Fibroblast of lung (primary cell): ENCODE measurements at regions not wholly inside any gene's neighbourhood (a gene's known extent, or its start where the extent isn't known, plus 50 kb on each side); places are given as distances from the start of the nearest gene placed in this dataset.

Source experiments
- DNase-seq, 2 donors: peaks; one replicate each; pipeline versions ENCODE4 v3.0.0 to v3.0.0-alpha.2; 2010; ENCODE audit warnings: low read depth in 2 of 2
- H2AFZ ChIP-seq: 2 replicates; pipeline ENCODE4 v1.5.1; 2012; ENCODE audit warnings: low read length, control low read depth, inconsistent platforms
- H3K27ac ChIP-seq: 2 replicates; pipeline ENCODE4 v1.5.1; 2011; ENCODE audit warnings: low read length, control low read depth; ENCODE audit not compliant: insufficient read depth
- H3K27me3 ChIP-seq: 2 replicates; pipeline ENCODE4 v1.5.1; 2011; ENCODE audit warnings: mild to moderate bottlenecking, low read length; ENCODE audit not compliant: control insufficient read depth, insufficient read depth
- H3K36me3 ChIP-seq: 2 replicates; pipeline ENCODE4 v1.5.1; 2011; ENCODE audit warnings: low read length; ENCODE audit not compliant: control insufficient read depth, insufficient read depth
- H3K4me1 ChIP-seq: 2 replicates; pipeline ENCODE4 v1.5.1; 2011; ENCODE audit warnings: low read length; ENCODE audit not compliant: control insufficient read depth, insufficient read depth; ENCODE audit errors: extremely low read depth
- H3K4me2 ChIP-seq: 2 replicates; pipeline ENCODE4 v1.5.1; 2011; ENCODE audit warnings: low read length, control low read depth; ENCODE audit not compliant: insufficient read depth; ENCODE audit errors: extremely low read depth
- H3K4me3 ChIP-seq, 4 experiments: fragments of 200-600 bp in 1 of 4; sonication (generic) in 1 of 4; replicated peaks in 1 of 4; 2 replicates each; pipeline ENCODE4 v1.5.1; 2011 to 2016; ENCODE audit warnings: low read length in 4 of 4, low read depth in 3 of 4, mild to moderate bottlenecking in 3 of 4, control low read depth in 2 of 4, inconsistent platforms in 1 of 4, mixed read lengths in 1 of 4; ENCODE audit not compliant: insufficient read depth in 1 of 4; ENCODE audit errors: control extremely low read depth in 1 of 4
- H3K79me2 ChIP-seq: 2 replicates; pipeline ENCODE4 v1.5.1; 2012; ENCODE audit warnings: mild to moderate bottlenecking, low read length, inconsistent platforms; ENCODE audit not compliant: control insufficient read depth, insufficient read depth
- H3K9ac ChIP-seq: 2 replicates; pipeline ENCODE4 v1.5.1; 2011; ENCODE audit warnings: mild to moderate bottlenecking, low read length, control low read depth; ENCODE audit not compliant: insufficient read depth
- H3K9me3 ChIP-seq: 2 replicates; pipeline ENCODE4 v1.5.1; 2012; ENCODE audit warnings: low read depth, low read length; ENCODE audit not compliant: control insufficient read depth, insufficient read depth
- H4K20me1 ChIP-seq: 2 replicates; pipeline ENCODE4 v1.5.1; 2011; ENCODE audit warnings: low read length; ENCODE audit not compliant: control insufficient read depth, insufficient read depth; ENCODE audit errors: extremely low read depth
- CTCF ChIP-seq, 2 donors: IDR thresholded peaks in 1 of 2; conservative IDR thresholded peaks in 1 of 2; 1 replicate in 1 of 2; 2 replicates in 1 of 2; pipeline ENCODE4 v1.5.1; 2011 to 2012; ENCODE audit warnings: low read length in 2 of 2, control low read depth in 1 of 2, inconsistent platforms in 1 of 2, low read depth in 1 of 2, mild to moderate bottlenecking in 1 of 2
- EZH2 ChIP-seq: IDR thresholded peaks from 2 replicates; pipeline ENCODE4 v1.5.1; 2012; ENCODE audit warnings: low read length, control low read depth, mild to moderate bottlenecking; ENCODE audit errors: missing control alignments

- Histone ChIP-seq H4K20me1 (no peaks in the 10 kb centered on the region), H3K27me3 (no peaks in the 10 kb centered on the region), H2AFZ (no peak overlapping the region), H3K79me2 (no peaks in the 10 kb centered on the region), H3K9me3 (no peaks in the 10 kb centered on the region), H3K27ac (no peak overlapping the region), H3K4me3 (no peak overlapping the region), H3K9ac (no peak overlapping the region), H3K4me1 (no peaks in the 10 kb centered on the region), H3K4me2 (no peak overlapping the region), H3K36me3 (no peaks in the 10 kb centered on the region)
- TF ChIP-seq CTCF (conservative IDR thresholded peaks at IDR 0.05 in 1 of 2, IDR thresholded peaks at IDR 0.05 in 1 of 2; ENCODE audit: low read depth in 1 of 2, low read length in 2 of 2) (no peak), EZH2 (no peak)
- DNase-seq = no peak
These were observed 584.3 kb downstream of the ADCYAP1 start for GRCh38 chr18:1488957-1489356.

- H2AFZ ChIP-seq = no peak overlapping the region
- no peak overlapping the region for H3K4me3 ChIP-seq
- H4K20me1 ChIP-seq = no peaks in the 10 kb centered on the region
- no peaks in the 10 kb centered on the region for H3K4me1 ChIP-seq
- no peaks in the 10 kb centered on the region for H3K9me3 ChIP-seq
- no peak for DNase-seq
- H3K9ac ChIP-seq = no peak overlapping the region
- no peak overlapping the region for H3K27ac ChIP-seq
- H3K36me3 ChIP-seq = no peaks in the 10 kb centered on the region
- no peaks in the 10 kb centered on the region for H3K27me3 ChIP-seq
- H3K79me2 ChIP-seq = no peaks in the 10 kb centered on the region
- no peak overlapping the region for H3K4me2 ChIP-seq
- no peak for TF ChIP-seq EZH2
These were observed 590.7 kb downstream of the ADCYAP1 start for GRCh38 chr18:1495387-1495786.

- H3K9ac ChIP-seq = no peak overlapping the region
- H3K27me3 ChIP-seq = no peaks in the 10 kb centered on the region
- TF ChIP-seq CTCF (conservative IDR thresholded peaks at IDR 0.05 in 1 of 2, IDR thresholded peaks at IDR 0.05 in 1 of 2; ENCODE audit: low read depth in 1 of 2, low read length in 2 of 2) = no peak
- TF ChIP-seq EZH2 = no peak
- no peaks in the 10 kb centered on the region for H4K20me1 ChIP-seq
- H3K4me2 ChIP-seq = no peak overlapping the region
- no peak for DNase-seq
- no peak overlapping the region for H2AFZ ChIP-seq
- no peak overlapping the region for H3K4me3 ChIP-seq
- no peak overlapping the region for H3K27ac ChIP-seq
- no peaks in the 10 kb centered on the region for H3K36me3 ChIP-seq
- H3K79me2 ChIP-seq = no peaks in the 10 kb centered on the region
- no peaks in the 10 kb centered on the region for H3K4me1 ChIP-seq
- no peaks in the 10 kb centered on the region for H3K9me3 ChIP-seq
These were observed 591.4 kb downstream of the ADCYAP1 start for GRCh38 chr18:1496096-1496495.
